ENCODE measurements at regions not wholly inside any gene's neighbourhood (a gene's known extent, or its start where the extent isn't known, plus 50 kb on each side); places are given as distances from the start of the nearest gene placed in this dataset.

- H3K27me3 ChIP-seq (ENCODE audit: low read depth), result no peaks in the 10 kb centered on the region
- TF ChIP-seq CTCF (IDR thresholded peaks at IDR 0.05; ENCODE audit: borderline replicate concordance), result no peak
- intact Hi-C loops (cut with micrococcal nuclease), result no loop called here
- H3K9me3 ChIP-seq (replicated peaks), result no peaks in the 10 kb centered on the region
- H3K4me3 ChIP-seq, result no peak overlapping the region
- peak overlapping the region; percentile 78 for H3K27ac ChIP-seq (replicated peaks)
- no peak for DNase-seq
- no peaks in the 10 kb centered on the region for H3K36me3 ChIP-seq
- H3K4me1 ChIP-seq, result peaks cover 58% of the 10 kb centered on the region
These were observed 224.8 kb upstream of the NANOGP8 start for GRCh38 chr15:35309886-35310285.

DNA sequence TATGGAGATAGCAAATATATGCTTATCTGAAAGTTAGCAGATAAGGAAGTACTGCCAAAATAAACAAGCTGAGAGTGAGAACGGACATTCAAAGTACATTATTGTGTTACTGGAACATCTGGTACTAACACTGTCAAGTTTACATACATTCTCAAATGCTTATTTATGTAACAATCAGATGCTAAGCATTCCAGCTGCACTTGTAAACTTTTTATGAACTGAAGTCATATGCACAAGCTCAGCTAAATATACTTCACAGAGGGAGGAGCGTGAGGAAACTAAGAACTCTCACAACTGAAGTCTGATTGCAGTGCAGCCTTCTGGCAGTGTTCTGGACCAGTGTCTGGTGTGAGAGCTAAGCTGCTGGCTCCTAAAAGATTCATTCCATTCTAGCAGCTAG is 223.7 kb upstream of the NANOGP8 start:
- intact Hi-C loops (cut with micrococcal nuclease), result no loop called here

DNA sequence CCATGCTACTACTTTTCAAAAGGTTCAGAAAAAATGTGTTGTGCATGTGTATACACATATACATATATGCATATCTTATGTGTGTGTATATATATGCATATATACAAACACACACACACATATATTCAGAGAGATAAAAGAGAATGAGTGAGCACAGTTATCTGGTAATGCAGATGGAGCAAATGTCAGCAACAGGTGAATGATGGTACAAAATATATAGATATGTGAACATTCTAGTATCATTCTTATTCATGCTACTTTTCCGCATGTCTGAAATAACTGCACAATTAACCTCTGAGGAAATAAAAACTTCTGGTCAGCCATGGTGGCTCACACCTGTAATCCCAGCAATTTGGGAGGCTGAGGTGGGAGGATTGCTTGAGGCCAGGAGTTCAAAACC is 222.6 kb upstream of the NANOGP8 start:
- no peak for DNase-seq
- no peak for TF ChIP-seq CTCF (IDR thresholded peaks at IDR 0.05; ENCODE audit: borderline replicate concordance)
- no peaks in the 10 kb centered on the region for H3K9me3 ChIP-seq (replicated peaks)
- H3K27ac ChIP-seq (replicated peaks), result peak overlapping the region; percentile 78
- H3K4me1 ChIP-seq, result peaks cover 55% of the 10 kb centered on the region
- H3K4me3 ChIP-seq, result no peak overlapping the region
- H3K36me3 ChIP-seq, result no peaks in the 10 kb centered on the region
- intact Hi-C loops (cut with micrococcal nuclease), result no loop called here
- H3K27me3 ChIP-seq (ENCODE audit: low read depth), result no peaks in the 10 kb centered on the region

More for the DNA sequence above, 223.7 kb upstream of the NANOGP8 start:
- Histone ChIP-seq H3K27me3 (ENCODE audit: low read depth) (no peaks in the 10 kb centered on the region), H3K4me1 (peaks cover 58% of the 10 kb centered on the region), H3K9me3 (replicated peaks) (no peaks in the 10 kb centered on the region), H3K4me3 (no peak overlapping the region), H3K27ac (replicated peaks) (peak overlapping the region; percentile 78), H3K36me3 (no peaks in the 10 kb centered on the region)
- DNase-seq, result peak; percentile 19
- no peak for TF ChIP-seq CTCF (IDR thresholded peaks at IDR 0.05; ENCODE audit: borderline replicate concordance)

DNA sequence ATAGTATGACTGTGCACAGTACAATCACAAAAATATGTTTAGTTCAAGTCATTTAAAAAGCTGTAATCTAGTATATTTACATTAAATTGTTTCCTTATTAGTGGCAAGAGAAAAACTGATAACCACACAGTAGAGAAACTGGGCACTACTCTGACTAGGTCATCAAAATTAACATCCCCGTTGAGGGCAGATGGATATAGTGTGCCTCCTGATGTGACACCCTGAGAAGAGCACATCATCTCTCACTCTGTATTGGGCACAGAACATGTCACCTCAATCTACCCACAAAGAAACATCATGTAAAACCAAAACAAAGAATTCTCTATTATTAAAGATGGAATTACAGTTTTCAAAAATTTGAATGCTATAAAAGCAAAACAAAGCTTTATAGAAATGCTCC is 221.9 kb upstream of the NANOGP8 start:
- H3K4me3 ChIP-seq, result no peak overlapping the region
- H3K36me3 ChIP-seq, result no peaks in the 10 kb centered on the region
- H3K27ac ChIP-seq (replicated peaks), result peak overlapping the region; percentile 78
- TF ChIP-seq CTCF (IDR thresholded peaks at IDR 0.05; ENCODE audit: borderline replicate concordance), result no peak
- no peaks in the 10 kb centered on the region for H3K9me3 ChIP-seq (replicated peaks)
- peaks cover 48% of the 10 kb centered on the region for H3K4me1 ChIP-seq
- H3K27me3 ChIP-seq (ENCODE audit: low read depth), result no peaks in the 10 kb centered on the region
- DNase-seq, result no peak
- intact Hi-C loops (cut with micrococcal nuclease), result no loop called here

- no peak for TF ChIP-seq CTCF (IDR thresholded peaks at IDR 0.05; ENCODE audit: borderline replicate concordance)
- intact Hi-C loops (cut with micrococcal nuclease), result no loop called here
These were observed 221.4 kb upstream of the NANOGP8 start for GRCh38 chr15:35306361-35306981.

More at GRCh38 chr15:35306361-35306981, 221.4 kb upstream of the NANOGP8 start:
- DNase-seq, result no peak
- H3K36me3 ChIP-seq, result no peaks in the 10 kb centered on the region
- no peak overlapping the region for H3K4me3 ChIP-seq
- peaks cover 46% of the 10 kb centered on the region for H3K4me1 ChIP-seq
- peak overlapping the region; percentile 78 for H3K27ac ChIP-seq (replicated peaks)
- H3K27me3 ChIP-seq (ENCODE audit: low read depth), result no peaks in the 10 kb centered on the region
- no peaks in the 10 kb centered on the region for H3K9me3 ChIP-seq (replicated peaks)
